RWPE2 (cell line): ENCODE measurements at regions not wholly inside any gene's neighbourhood (a gene's known extent, or its start where the extent isn't known, plus 50 kb on each side); places are given as distances from the start of the nearest gene placed in this dataset.

Experiments
- ATAC-seq: fragments of 200-7000 bp; cut with Tn5 transposase; 3 replicates; pipeline ENCODE4 v1.9.1; 2021; ENCODE audit warnings: low read depth
- DNase-seq: peaks from one replicate; pipeline ENCODE4 v3.0.0-alpha.2; 2020; ENCODE audit warnings: low spot score
- H3K27ac ChIP-seq: fragments of 450-650 bp; 2 replicates; pipeline ENCODE4 v1.5.1; 2017; ENCODE audit warnings: mild to moderate bottlenecking; ENCODE audit not compliant: poor library complexity, severe bottlenecking
- H3K27me3 ChIP-seq: fragments of 250-450 bp; sonication (Bioruptor Pico); 2 replicates; pipeline ENCODE4 v1.5.1; 2021; ENCODE audit warnings: mild to moderate bottlenecking, moderate library complexity; ENCODE audit not compliant: insufficient read depth, poor library complexity, severe bottlenecking
- H3K36me3 ChIP-seq: fragments of 250-450 bp; sonication (Bioruptor Pico); 2 replicates; pipeline ENCODE4 v1.5.1; 2020; ENCODE audit warnings: low read depth, mild to moderate bottlenecking, moderate library complexity
- H3K4me1 ChIP-seq: fragments of 250-450 bp; sonication (Bioruptor Pico); 2 replicates; pipeline ENCODE4 v1.5.1; 2021; ENCODE audit warnings: mild to moderate bottlenecking, moderate library complexity; ENCODE audit not compliant: insufficient read depth, poor library complexity, severe bottlenecking
- H3K4me3 ChIP-seq: fragments of 250-450 bp; sonication (Bioruptor Pico); 2 replicates; pipeline ENCODE4 v1.5.1; 2021; ENCODE audit warnings: mild to moderate bottlenecking, moderate library complexity; ENCODE audit not compliant: severe bottlenecking
- H3K9me3 ChIP-seq: fragments of 250-450 bp; sonication (Bioruptor Pico); 2 replicates; pipeline ENCODE4 v1.5.1; 2021; ENCODE audit warnings: mild to moderate bottlenecking, moderate library complexity; ENCODE audit not compliant: severe bottlenecking
- TF ChIP-seq, protein P1 (sequence below): fragments of 450-650 bp; IDR thresholded peaks from one replicate; pipeline ENCODE4 v1.5.1; 2017; ENCODE audit warnings: mild to moderate bottlenecking, moderate library complexity; ENCODE audit not compliant: poor library complexity, severe bottlenecking

DNA sequence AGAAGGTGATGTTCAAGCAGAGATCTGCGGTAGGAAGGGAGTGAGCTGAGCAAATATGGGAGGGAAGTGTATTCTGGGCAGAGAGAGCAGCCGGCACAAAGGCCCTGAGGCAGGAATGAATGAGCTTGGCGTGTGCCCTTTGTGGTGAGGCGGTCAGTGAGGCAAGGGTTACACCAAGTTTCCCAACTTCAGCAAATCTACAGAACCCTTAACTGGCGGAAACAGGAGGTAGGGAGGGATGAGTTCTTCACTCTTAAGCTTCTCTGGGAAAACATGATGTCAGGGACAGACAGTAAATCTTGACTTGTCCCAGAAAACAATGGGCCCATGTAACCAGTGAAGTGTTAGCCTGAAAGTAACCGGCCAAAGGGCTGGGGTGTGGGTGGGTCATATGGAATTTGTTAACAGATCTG, 97.1 kb upstream of the PTPN1 start:
- TF ChIP-seq, protein P1, sequence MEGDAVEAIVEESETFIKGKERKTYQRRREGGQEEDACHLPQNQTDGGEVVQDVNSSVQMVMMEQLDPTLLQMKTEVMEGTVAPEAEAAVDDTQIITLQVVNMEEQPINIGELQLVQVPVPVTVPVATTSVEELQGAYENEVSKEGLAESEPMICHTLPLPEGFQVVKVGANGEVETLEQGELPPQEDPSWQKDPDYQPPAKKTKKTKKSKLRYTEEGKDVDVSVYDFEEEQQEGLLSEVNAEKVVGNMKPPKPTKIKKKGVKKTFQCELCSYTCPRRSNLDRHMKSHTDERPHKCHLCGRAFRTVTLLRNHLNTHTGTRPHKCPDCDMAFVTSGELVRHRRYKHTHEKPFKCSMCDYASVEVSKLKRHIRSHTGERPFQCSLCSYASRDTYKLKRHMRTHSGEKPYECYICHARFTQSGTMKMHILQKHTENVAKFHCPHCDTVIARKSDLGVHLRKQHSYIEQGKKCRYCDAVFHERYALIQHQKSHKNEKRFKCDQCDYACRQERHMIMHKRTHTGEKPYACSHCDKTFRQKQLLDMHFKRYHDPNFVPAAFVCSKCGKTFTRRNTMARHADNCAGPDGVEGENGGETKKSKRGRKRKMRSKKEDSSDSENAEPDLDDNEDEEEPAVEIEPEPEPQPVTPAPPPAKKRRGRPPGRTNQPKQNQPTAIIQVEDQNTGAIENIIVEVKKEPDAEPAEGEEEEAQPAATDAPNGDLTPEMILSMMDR: no peak
- peaks cover 21% of the 10 kb centered on the region for H3K4me1 ChIP-seq
- H3K9me3 ChIP-seq: peaks cover 5% of the 10 kb centered on the region
- H3K27me3 ChIP-seq: no peaks in the 10 kb centered on the region
- H3K36me3 ChIP-seq: no peaks in the 10 kb centered on the region
- H3K27ac ChIP-seq: peak overlapping the region; percentile 0
- no peak overlapping the region for H3K4me3 ChIP-seq
- DNase-seq: no peak
- no peak for ATAC-seq

DNA sequence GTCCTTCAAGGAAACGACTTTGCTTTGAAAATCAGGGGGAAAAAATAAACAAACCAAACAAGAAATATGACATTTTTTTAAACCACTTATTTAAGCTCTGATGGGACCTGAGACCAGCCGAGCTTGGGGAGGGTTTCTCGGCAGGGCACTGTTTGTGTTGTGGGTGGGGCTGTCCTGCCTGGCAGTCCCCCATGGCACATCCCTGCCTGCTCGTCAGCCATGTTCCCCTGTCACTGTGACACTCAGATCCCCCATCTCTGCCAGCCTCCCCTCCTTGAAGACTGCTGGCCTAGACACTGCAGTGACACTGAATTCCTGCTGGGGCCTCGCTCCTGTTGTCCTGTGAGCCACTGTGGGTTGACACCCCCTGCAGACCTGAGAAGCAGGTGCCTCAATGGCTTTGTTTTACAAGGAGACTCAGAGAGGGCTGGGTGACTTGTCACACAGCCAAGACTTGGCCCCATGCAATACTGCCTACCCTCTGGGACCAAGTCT, 95.1 kb upstream of the PTPN1 start:
- Histone ChIP-seq H3K27ac (peak overlapping the region; percentile 83), H3K4me1 (peaks cover 21% of the 10 kb centered on the region), H3K9me3 (peaks cover 5% of the 10 kb centered on the region), H3K36me3 (no peaks in the 10 kb centered on the region), H3K27me3 (no peaks in the 10 kb centered on the region), H3K4me3 (no peak overlapping the region)
- TF ChIP-seq, protein P1: no peak
- ATAC-seq (peak; percentile 17), DNase-seq (no peak)

- H3K4me3 ChIP-seq: no peak overlapping the region
- H3K27ac ChIP-seq: peak overlapping the region; percentile 83
- peak; percentile 80 for ATAC-seq
Measured at GRCh38 chr20:50415516-50416268, 94.5 kb upstream of the PTPN1 start.

DNA sequence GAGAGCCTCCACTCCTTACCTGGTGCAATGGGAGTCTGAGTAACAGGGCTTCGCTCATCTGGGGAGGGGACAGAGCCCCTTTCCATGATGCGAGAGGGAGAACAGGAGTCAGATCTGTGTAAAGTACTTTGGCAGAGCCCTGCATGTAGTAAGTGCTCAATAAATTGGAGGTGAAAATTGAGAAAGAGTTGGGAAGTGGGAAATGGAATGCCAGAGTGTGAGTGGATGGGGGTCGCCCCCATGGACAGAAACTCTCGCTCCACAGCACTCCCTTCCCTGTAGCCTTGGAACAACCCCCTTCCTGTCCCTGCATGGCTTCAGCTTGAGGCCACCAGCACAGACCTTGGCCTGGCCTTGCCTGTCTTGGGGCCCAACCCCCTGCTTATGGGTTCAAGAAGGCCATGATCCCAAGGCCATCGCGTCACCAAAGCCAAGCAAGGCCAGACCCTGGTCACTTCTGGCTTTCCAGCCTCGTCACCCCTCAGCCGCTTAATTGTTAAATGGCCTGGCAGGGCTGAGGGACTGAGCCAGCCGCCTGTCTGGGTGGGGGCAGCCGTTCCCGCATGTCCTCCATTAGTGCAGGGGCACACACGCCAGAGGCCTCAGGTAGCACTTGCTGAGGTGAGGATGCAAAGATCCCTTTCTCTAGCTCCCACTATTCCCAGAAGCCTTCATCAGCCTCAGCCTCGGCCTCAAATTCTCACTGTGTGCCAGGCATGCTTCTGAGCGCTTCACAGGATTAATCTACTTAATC, 93.7 kb upstream of the PTPN1 start:
- TF ChIP-seq, protein P1: no peak
- Histone ChIP-seq H3K4me3 (no peak overlapping the region), H3K36me3 (no peaks in the 10 kb centered on the region), H3K27ac (peak overlapping the region; percentile 83), H3K9me3 (peaks cover 6% of the 10 kb centered on the region), H3K27me3 (no peaks in the 10 kb centered on the region), H3K4me1 (peaks cover 21% of the 10 kb centered on the region)
- ATAC-seq (peak; percentile 40; the same call in 2 of the 3 replicates), DNase-seq (no peak)

More at GRCh38 chr20:50415516-50416268, 94.5 kb upstream of the PTPN1 start:
- TF ChIP-seq, protein P1: no peak
- Histone ChIP-seq H3K36me3 (no peaks in the 10 kb centered on the region), H3K9me3 (peaks cover 5% of the 10 kb centered on the region), H3K4me1 (peaks cover 21% of the 10 kb centered on the region), H3K27me3 (no peaks in the 10 kb centered on the region)
- DNase-seq: peak; percentile 93

DNA sequence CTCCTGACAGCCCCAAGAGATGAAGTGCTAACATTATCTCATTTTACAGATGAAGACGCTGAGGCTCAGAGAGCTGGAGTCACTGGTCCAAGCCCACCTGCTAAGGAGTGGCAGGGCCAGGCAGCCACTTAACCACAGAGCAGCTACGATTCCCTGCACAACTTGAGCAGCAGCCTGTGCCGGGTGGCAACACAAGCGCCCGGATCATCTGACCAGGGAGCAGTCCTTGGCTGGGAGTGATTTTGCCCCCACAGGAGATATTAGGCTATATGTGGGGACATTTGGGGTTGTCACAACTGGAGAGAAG, 93.2 kb upstream of the PTPN1 start:
- Histone ChIP-seq H3K27me3 (no peaks in the 10 kb centered on the region), H3K27ac (peak overlapping the region; percentile 83), H3K36me3 (no peaks in the 10 kb centered on the region), H3K9me3 (peaks cover 9% of the 10 kb centered on the region), H3K4me3 (no peak overlapping the region), H3K4me1 (peaks cover 26% of the 10 kb centered on the region)
- ATAC-seq (no peak), DNase-seq (no peak)
- TF ChIP-seq, protein P1: no peak
